H1 (cell line): ENCODE measurements at regions not wholly inside any gene's neighbourhood (a gene's known extent, or its start where the extent isn't known, plus 50 kb on each side); places are given as distances from the start of the nearest gene placed in this dataset.

Source experiments
- ASH2L ChIP-seq: fragments of 200-600, 300-600 bp; sonication (generic); IDR thresholded peaks from one replicate; pipeline ENCODE4 v1.7.1; 2017; ENCODE audit warnings: low read length
- CBX8 ChIP-seq: fragments of 300-800, 300-1000 bp; sonication (generic); IDR thresholded peaks from 2 replicates; pipeline ENCODE4 v1.7.1; 2016; ENCODE audit warnings: low read depth, low read length, borderline replicate concordance
- POU5F1 ChIP-seq: IDR thresholded peaks from 2 replicates; pipeline ENCODE4 v1.6.1; 2011; ENCODE audit warnings: low read depth, mild to moderate bottlenecking, low read length, moderate library complexity
- USF2 ChIP-seq: IDR thresholded peaks from 2 replicates; pipeline ENCODE4 v1.6.1; 2011; ENCODE audit warnings: low read length, improper control_type of control experiment

GRCh38 chr3:145032791-145033190 lies 1061.2 kb downstream of the DIPK2A start (continued):
- TF ChIP-seq USF2 = no peak
- no peak for TF ChIP-seq POU5F1
- no peak for TF ChIP-seq ASH2L
- no peak for TF ChIP-seq CBX8
- TF ChIP-seq, all 59 proteins: peak for 0
